Spleen (tissue), 11 donors: ENCODE measurements at regions not wholly inside any gene's neighbourhood (a gene's known extent, or its start where the extent isn't known, plus 50 kb on each side); places are given as distances from the start of the nearest gene placed in this dataset.
A peak's percentile ranks its signal among the peaks of the same experiment; 100 is the strongest.

Experiments
- DNase-seq: peaks from one replicate; pipeline ENCODE4 v3.0.0-alpha.2; 2020
- H3K27ac ChIP-seq, 8 donors: fragments of 200-600 bp; sonication (generic) in 7 of 8; 1 replicate in 4 of 8; 2 replicates in 4 of 8; pipeline versions ENCODE4 v1.5.0 to v1.8.0; 2016 to 2021; ENCODE audit warnings: inconsistent platforms in 4 of 8, mild to moderate bottlenecking in 4 of 8, moderate library complexity in 1 of 8
- H3K27me3 ChIP-seq, 7 donors: fragments of 200-600 bp; sonication (generic) in 6 of 7; replicated peaks in 1 of 7; 1 replicate in 4 of 7; 2 replicates in 3 of 7; pipeline versions ENCODE4 v1.5.0 to v1.8.0; 2016 to 2021; ENCODE audit warnings: inconsistent platforms in 3 of 7, mild to moderate bottlenecking in 1 of 7
- H3K36me3 ChIP-seq, 6 donors: fragments of 200-600 bp; sonication (generic) in 5 of 6; 1 replicate in 4 of 6; 2 replicates in 2 of 6; pipeline versions ENCODE4 v1.5.0 to v1.8.0; 2016 to 2021; ENCODE audit warnings: inconsistent platforms in 2 of 6
- H3K4me1 ChIP-seq, 6 donors: fragments of 200-600 bp; sonication (generic) in 5 of 6; 1 replicate in 3 of 6; 2 replicates in 3 of 6; pipeline versions ENCODE4 v1.5.0 to v1.8.0; 2016 to 2021; ENCODE audit warnings: inconsistent platforms in 3 of 6
- H3K4me3 ChIP-seq, 8 donors: fragments of 200-600 bp; sonication (generic) in 7 of 8; 1 replicate in 4 of 8; 2 replicates in 4 of 8; pipeline versions ENCODE4 v1.5.0 to v1.8.0; 2016 to 2021; ENCODE audit warnings: inconsistent platforms in 4 of 8, mild to moderate bottlenecking in 4 of 8, moderate library complexity in 2 of 8
- H3K9me3 ChIP-seq, 8 donors: fragments of 200-600 bp; sonication (generic) in 7 of 8; 1 replicate in 4 of 8; 2 replicates in 4 of 8; pipeline versions ENCODE4 v1.5.0 to v1.8.0; 2016 to 2021; ENCODE audit warnings: inconsistent platforms in 4 of 8
- CTCF ChIP-seq, 11 experiments: fragments of 200-600 bp in 7 of 11; fragments of 450-650 bp in 4 of 11; sonication (generic) in 4 of 11; IDR thresholded peaks in 8 of 11; conservative IDR thresholded peaks in 3 of 11; 1 replicate in 7 of 11; 2 replicates in 4 of 11; pipeline versions ENCODE4 v1.4.0 to v1.8.0; 2016 to 2021; ENCODE audit warnings: antibody characterized with exemption in 11 of 11, inconsistent platforms in 4 of 11, mild to moderate bottlenecking in 1 of 11
- POLR2A ChIP-seq, 3 donors: fragments of 450-650 bp; IDR thresholded peaks; one replicate each; pipeline ENCODE4 v1.5.1; 2017; ENCODE audit warnings: antibody characterized with exemption in 3 of 3, mild to moderate bottlenecking in 1 of 3
- POLR2AphosphoS5 ChIP-seq, 3 donors: sonication (generic); formaldehyde crosslinking; IDR thresholded peaks; one replicate each; pipeline ENCODE4 v1.5.1; 2017; ENCODE audit warnings: antibody characterized with exemption in 3 of 3
- WGBS, 5 donors: extraction: QIAGEN DNeasy Blood & Tissue Kit in 3 of 5; methylation state at CpG; one replicate each; pipeline versions ENCODE4 v1.1.5 to v1.1.7; 2013 to 2018; 5-methylcytosine and 5-hydroxymethylcytosine counted together
- intact Hi-C: fragments of 100-400 bp; cut with DNase I; formaldehyde crosslinking; loops from one replicate; pipeline ENCODE4 v1.15.0; 2023; ENCODE audit warnings: low total_unique reads
- donor health status: healthy with polysubstance abuse.
- donor health status: DM: no; HTN: no; CAD: no; lungs with moderate emphysema.
- donor health status: DM: no; HTN: no; CAD: no.
- donor health status: Bipolar disorder and iron deficiency.
- donor health status: healthy.
- donor health status: DM: no; HTN: no; CAD: no.
- donor health status: DM: yes; HTN: yes; CAD: no.

- no peaks in the 10 kb centered on the region for H3K36me3 ChIP-seq
- intact Hi-C loops: loop anchor here (10.0 kb wide), 2 partner anchors 365 to 645 kb away; no protein-coding TSS in a partner anchor
- TF ChIP-seq POLR2A (IDR thresholded peaks at IDR 0.05) (no peak), CTCF (IDR thresholded peaks at IDR 0.05 in 8 of 11, conservative IDR thresholded peaks at IDR 0.05 in 3 of 11) (no peak), POLR2AphosphoS5 (IDR thresholded peaks at IDR 0.05) (no peak)
- H3K27me3 ChIP-seq: peaks cover 0 to 68% (median 14%) of the 10 kb centered on the region in 7 donors
- peaks cover 0 to 25% (median 14%) of the 10 kb centered on the region in 6 donors for H3K4me1 ChIP-seq
- no peak for DNase-seq
- no peaks in the 10 kb centered on the region for H3K9me3 ChIP-seq
- H3K27ac ChIP-seq: peak overlapping the region; percentile 72 to 90 (median 84)
- 9 to 17% (median 13%) methylated on average over 8 of the region's 8 CpGs for WGBS, 5 donors
- peak overlapping the region in 6 of 8 donors; percentile 23 to 66 (median 35) for H3K4me3 ChIP-seq
These were observed 142.5 kb upstream of the CTAGE1 start for GRCh38 chr18:22560275-22560610.

GRCh38 chr18:22560797-22561196 is 143.1 kb upstream of the CTAGE1 start:
- H3K36me3 ChIP-seq: no peaks in the 10 kb centered on the region
- H3K4me1 ChIP-seq: peaks cover 0 to 25% (median 14%) of the 10 kb centered on the region in 6 donors
- intact Hi-C loops: loop anchor here (10.0 kb wide), 2 partner anchors 366 to 646 kb away; no protein-coding TSS in a partner anchor
- no peak for DNase-seq
- TF ChIP-seq POLR2A (IDR thresholded peaks at IDR 0.05): no peak
- no peak for TF ChIP-seq CTCF (IDR thresholded peaks at IDR 0.05 in 8 of 11, conservative IDR thresholded peaks at IDR 0.05 in 3 of 11)
- TF ChIP-seq POLR2AphosphoS5 (IDR thresholded peaks at IDR 0.05): no peak
- H3K27ac ChIP-seq: peak overlapping the region; percentile 1 to 90 (median 84)
- H3K27me3 ChIP-seq: peaks cover 0 to 68% (median 14%) of the 10 kb centered on the region in 7 donors
- H3K9me3 ChIP-seq: no peaks in the 10 kb centered on the region
- 62 to 76% (median 73%) methylated on average over 1 of the region's 1 CpG for WGBS, 5 donors
- peak overlapping the region in 1 of 8 donors; percentile 23 for H3K4me3 ChIP-seq

GRCh38 chr18:22563164-22563583 is 145.5 kb upstream of the CTAGE1 start:
- Histone ChIP-seq H3K4me3 (peak overlapping the region in 3 of 8 donors; percentile 6 to 48 (median 21)), H3K4me1 (peaks cover 0 to 25% (median 14%) of the 10 kb centered on the region in 6 donors)

More at GRCh38 chr18:22563164-22563583, 145.5 kb upstream of the CTAGE1 start:
- peak overlapping the region in 5 of 8 donors; percentile 44 to 90 (median 84) for H3K27ac ChIP-seq
- TF ChIP-seq CTCF (IDR thresholded peaks at IDR 0.05 in 8 of 11, conservative IDR thresholded peaks at IDR 0.05 in 3 of 11) (peak; percentile 38 to 81 (median 63)), POLR2A (IDR thresholded peaks at IDR 0.05) (no peak), POLR2AphosphoS5 (IDR thresholded peaks at IDR 0.05) (peak in 1 of 3 donors; percentile 55)
- no peaks in the 10 kb centered on the region for H3K36me3 ChIP-seq
- WGBS, 5 donors: 4 to 9% (median 6%) methylated on average over 6 of the region's 6 CpGs
- intact Hi-C loops: loop anchor here (10.0 kb wide), 2 partner anchors 368 to 648 kb away; no protein-coding TSS in a partner anchor
- H3K9me3 ChIP-seq: no peaks in the 10 kb centered on the region
- H3K27me3 ChIP-seq: peaks cover 0 to 64% (median 14%) of the 10 kb centered on the region in 7 donors
- no peak for DNase-seq
